ENCODE measurements at regions not wholly inside any gene's neighbourhood (a gene's known extent, or its start where the extent isn't known, plus 50 kb on each side); places are given as distances from the start of the nearest gene placed in this dataset.

DNA sequence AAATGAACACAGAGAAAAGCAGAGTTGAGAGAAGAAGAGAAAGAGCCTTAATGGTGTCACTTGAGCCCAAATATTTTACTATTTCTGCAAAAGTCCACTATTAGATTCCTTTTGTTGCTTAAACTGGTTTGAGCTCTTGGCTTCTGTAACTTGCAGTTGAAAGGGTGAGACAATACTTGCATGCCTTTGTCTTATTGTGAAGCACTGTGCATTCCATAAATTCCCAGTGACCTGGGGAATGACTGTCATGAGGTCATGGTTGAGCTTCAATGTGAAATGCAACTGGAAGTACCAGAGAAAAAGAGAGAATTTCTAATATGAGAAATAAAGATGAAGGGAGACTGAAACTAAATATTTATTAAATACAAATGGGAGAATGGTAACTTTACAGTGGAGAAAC, 310.9 kb downstream of the TDRD3 start:
- TF ChIP-seq, protein P1, sequence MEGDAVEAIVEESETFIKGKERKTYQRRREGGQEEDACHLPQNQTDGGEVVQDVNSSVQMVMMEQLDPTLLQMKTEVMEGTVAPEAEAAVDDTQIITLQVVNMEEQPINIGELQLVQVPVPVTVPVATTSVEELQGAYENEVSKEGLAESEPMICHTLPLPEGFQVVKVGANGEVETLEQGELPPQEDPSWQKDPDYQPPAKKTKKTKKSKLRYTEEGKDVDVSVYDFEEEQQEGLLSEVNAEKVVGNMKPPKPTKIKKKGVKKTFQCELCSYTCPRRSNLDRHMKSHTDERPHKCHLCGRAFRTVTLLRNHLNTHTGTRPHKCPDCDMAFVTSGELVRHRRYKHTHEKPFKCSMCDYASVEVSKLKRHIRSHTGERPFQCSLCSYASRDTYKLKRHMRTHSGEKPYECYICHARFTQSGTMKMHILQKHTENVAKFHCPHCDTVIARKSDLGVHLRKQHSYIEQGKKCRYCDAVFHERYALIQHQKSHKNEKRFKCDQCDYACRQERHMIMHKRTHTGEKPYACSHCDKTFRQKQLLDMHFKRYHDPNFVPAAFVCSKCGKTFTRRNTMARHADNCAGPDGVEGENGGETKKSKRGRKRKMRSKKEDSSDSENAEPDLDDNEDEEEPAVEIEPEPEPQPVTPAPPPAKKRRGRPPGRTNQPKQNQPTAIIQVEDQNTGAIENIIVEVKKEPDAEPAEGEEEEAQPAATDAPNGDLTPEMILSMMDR (IDR thresholded peaks at IDR 0.05): no peak
- TF ChIP-seq POLR2A (IDR thresholded peaks at IDR 0.05): no peak

DNA sequence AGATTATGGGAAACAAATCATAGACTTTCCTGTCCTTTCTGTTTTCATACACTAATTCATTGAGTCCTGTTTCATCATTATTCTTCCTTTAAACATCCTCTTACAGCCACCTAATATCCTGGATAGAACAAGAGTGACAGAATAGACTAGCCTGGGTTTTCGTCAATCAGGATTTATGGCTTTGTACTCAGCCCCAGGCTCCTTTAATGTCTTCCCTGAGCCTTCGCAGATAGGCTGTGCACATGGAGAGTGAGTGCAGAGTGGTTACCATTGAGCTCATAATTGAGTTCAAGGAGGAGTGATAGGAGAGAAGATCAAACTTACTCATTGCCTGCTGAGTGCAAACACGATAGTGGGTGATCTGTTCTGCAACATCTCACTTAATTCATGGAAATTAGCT, 304.9 kb downstream of the TDRD3 start:
- Histone ChIP-seq H3K27me3 (no peaks in the 10 kb centered on the region), H3K36me3 (no peaks in the 10 kb centered on the region), H3K4me3 (no peak overlapping the region), H3K9me3 (no peaks in the 10 kb centered on the region), H3K27ac (no peak overlapping the region), H3K4me1 (no peaks in the 10 kb centered on the region)
- TF ChIP-seq, protein P1 (IDR thresholded peaks at IDR 0.05): no peak
- TF ChIP-seq POLR2A (IDR thresholded peaks at IDR 0.05): no peak
- no peak for DNase-seq

More for the DNA sequence above, 310.9 kb downstream of the TDRD3 start:
- Histone ChIP-seq H3K4me3 (no peak overlapping the region), H3K27me3 (no peaks in the 10 kb centered on the region), H3K9me3 (no peaks in the 10 kb centered on the region), H3K36me3 (no peaks in the 10 kb centered on the region), H3K27ac (no peak overlapping the region), H3K4me1 (no peaks in the 10 kb centered on the region)
- no peak for DNase-seq

DNA sequence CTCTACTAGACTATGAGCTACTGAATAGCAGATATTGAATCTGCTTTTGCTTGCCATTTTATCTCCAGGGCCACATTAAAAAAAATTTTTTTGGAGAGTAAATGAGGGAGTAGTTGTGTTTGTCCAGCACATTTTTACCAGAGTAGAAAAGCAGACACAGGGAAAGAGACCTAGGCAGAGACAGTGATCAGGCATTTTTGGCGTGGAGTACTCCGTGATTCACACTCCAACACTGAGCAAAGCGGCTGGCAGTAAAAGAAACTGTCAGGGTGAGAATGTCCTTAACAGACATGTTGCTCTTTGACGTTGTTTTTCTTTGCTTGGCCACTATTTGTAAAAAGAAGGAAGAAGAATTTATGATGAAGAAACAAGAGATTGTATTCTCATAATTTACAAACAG, 304.0 kb downstream of the TDRD3 start:
- no peak overlapping the region for H3K27ac ChIP-seq
- no peak for DNase-seq
- no peaks in the 10 kb centered on the region for H3K9me3 ChIP-seq
- no peaks in the 10 kb centered on the region for H3K27me3 ChIP-seq
- no peak for TF ChIP-seq POLR2A (IDR thresholded peaks at IDR 0.05)
- TF ChIP-seq, protein P1 (IDR thresholded peaks at IDR 0.05): no peak
- H3K36me3 ChIP-seq: no peaks in the 10 kb centered on the region
- H3K4me3 ChIP-seq: no peak overlapping the region
- H3K4me1 ChIP-seq: no peaks in the 10 kb centered on the region

DNA sequence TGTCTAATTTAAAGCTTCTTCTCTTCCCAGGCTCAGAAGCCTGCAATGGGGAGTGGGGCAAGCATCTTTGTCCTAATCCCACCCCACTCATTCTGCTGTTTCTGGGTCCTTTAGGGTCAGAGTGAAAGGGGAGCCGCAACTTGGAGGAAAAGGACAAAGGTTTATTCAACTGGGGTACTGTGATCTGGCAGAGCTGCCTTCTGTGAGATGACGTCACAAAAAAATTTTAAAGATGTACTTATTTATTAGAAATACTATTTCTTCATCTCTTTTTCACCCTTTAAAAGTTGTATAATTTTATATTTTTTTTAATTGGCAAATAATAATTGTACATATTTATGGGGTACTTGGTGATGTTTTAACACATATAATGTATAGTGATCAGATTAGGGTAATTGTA, 302.6 kb downstream of the TDRD3 start:
- Histone ChIP-seq H3K4me1 (no peaks in the 10 kb centered on the region), H3K4me3 (no peak overlapping the region), H3K27me3 (no peaks in the 10 kb centered on the region), H3K27ac (no peak overlapping the region), H3K36me3 (no peaks in the 10 kb centered on the region), H3K9me3 (no peaks in the 10 kb centered on the region)
- TF ChIP-seq, protein P1 (IDR thresholded peaks at IDR 0.05): no peak
- no peak for TF ChIP-seq POLR2A (IDR thresholded peaks at IDR 0.05)
- DNase-seq: no peak

DNA sequence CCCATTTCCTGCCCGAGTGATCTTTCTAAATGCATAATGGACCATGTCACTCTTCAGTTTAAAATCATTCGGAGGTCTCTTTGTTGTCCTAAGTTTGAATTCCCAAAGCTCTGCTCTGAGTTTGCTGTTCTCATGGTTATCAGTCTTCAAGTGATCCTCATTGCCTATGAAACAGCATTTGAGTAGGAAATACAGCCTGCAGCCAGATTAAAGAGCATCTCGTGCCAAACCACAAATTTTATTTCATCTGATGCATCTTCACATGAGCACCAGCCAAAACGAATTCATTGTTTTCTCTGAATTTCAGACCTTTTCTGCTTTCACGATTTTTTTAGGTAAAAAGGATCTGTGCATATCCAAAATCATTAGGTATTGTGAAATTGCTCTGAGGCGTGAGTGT, 299.6 kb downstream of the TDRD3 start:
- Histone ChIP-seq H3K9me3 (no peaks in the 10 kb centered on the region), H3K27ac (no peak overlapping the region), H3K4me1 (no peaks in the 10 kb centered on the region), H3K27me3 (no peaks in the 10 kb centered on the region), H3K4me3 (no peak overlapping the region), H3K36me3 (no peaks in the 10 kb centered on the region)
- no peak for DNase-seq
- TF ChIP-seq POLR2A (IDR thresholded peaks at IDR 0.05): no peak
- TF ChIP-seq, protein P1 (IDR thresholded peaks at IDR 0.05): no peak

DNA sequence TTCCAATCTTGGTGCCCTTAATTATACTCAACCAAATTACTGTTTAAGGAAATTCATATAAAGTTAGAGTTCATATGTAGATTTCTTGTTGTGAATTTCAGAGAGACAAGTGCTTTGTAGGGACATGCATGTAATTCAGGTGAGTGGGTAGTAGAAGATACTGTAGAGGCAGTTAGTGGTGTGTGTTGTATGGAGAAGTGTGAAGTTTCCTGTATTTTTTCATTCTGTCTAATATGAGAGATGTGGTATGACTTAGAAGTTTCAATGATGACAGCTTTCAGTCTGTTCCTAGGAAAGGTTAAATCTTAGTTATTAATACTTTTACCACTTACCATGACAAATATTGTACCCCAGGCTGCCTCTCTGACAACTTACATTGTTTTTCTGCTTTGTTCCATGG, 294.2 kb downstream of the TDRD3 start:
- H3K27me3 ChIP-seq: no peaks in the 10 kb centered on the region
- no peaks in the 10 kb centered on the region for H3K9me3 ChIP-seq
- DNase-seq: no peak
- H3K4me1 ChIP-seq: no peaks in the 10 kb centered on the region
- no peak overlapping the region for H3K4me3 ChIP-seq
- H3K27ac ChIP-seq: no peak overlapping the region
- TF ChIP-seq, protein P1 (IDR thresholded peaks at IDR 0.05): no peak
- H3K36me3 ChIP-seq: no peaks in the 10 kb centered on the region

Data from Peyer's patch (tissue), 4 donors.